Activated naive CD4-positive, alpha-beta T cell treated with anti-CD3 and anti-CD28 coated beads, Interleukin-2, amount 50 U/mL, for 24 hours (primary cell): ENCODE measurements at regions not wholly inside any gene's neighbourhood (a gene's known extent, or its start where the extent isn't known, plus 50 kb on each side); places are given as distances from the start of the nearest gene placed in this dataset.

ENCODE experiments used
- H3K27ac Mint-ChIP-seq: one replicate; pipeline ENCODE4 v1.8.0; 2021; ENCODE audit warnings: mild to moderate bottlenecking, mixed read lengths
- H3K27me3 Mint-ChIP-seq: one replicate; pipeline ENCODE4 v1.8.0; 2021; ENCODE audit warnings: mixed read lengths
- H3K36me3 Mint-ChIP-seq: one replicate; pipeline ENCODE4 v1.8.0; 2021; ENCODE audit warnings: mixed read lengths
- H3K4me1 Mint-ChIP-seq: one replicate; pipeline ENCODE4 v1.8.0; 2021; ENCODE audit warnings: mixed read lengths
- H3K4me3 Mint-ChIP-seq: one replicate; pipeline ENCODE4 v1.8.0; 2021; ENCODE audit warnings: mild to moderate bottlenecking, mixed read lengths
- H3K9me3 Mint-ChIP-seq: one replicate; pipeline ENCODE4 v1.8.0; 2021; ENCODE audit warnings: mixed read lengths

- Mint-ChIP-seq H3K36me3 (peaks cover 1% of the 10 kb centered on the region), H3K4me3 (no peak overlapping the region), H3K4me1 (no peaks in the 10 kb centered on the region), H3K27ac (no peak overlapping the region), H3K27me3 (peaks cover 2% of the 10 kb centered on the region), H3K9me3 (no peaks in the 10 kb centered on the region)
Observed at GRCh38 chrX:45731448-45731847, 530.8 kb upstream of the DIPK2B start.

- H3K27ac Mint-ChIP-seq = no peak overlapping the region
- H3K27me3 Mint-ChIP-seq = peaks cover 2% of the 10 kb centered on the region
- no peaks in the 10 kb centered on the region for H3K9me3 Mint-ChIP-seq
- H3K4me1 Mint-ChIP-seq = no peaks in the 10 kb centered on the region
- H3K36me3 Mint-ChIP-seq = peaks cover 1% of the 10 kb centered on the region
- H3K4me3 Mint-ChIP-seq = no peak overlapping the region
Observed at GRCh38 chrX:45727761-45728160, 527.1 kb upstream of the DIPK2B start.

GRCh38 chrX:45722471-45722870, 521.8 kb upstream of the DIPK2B start:
- H3K36me3 Mint-ChIP-seq = no peaks in the 10 kb centered on the region
- peaks cover 10% of the 10 kb centered on the region for H3K4me1 Mint-ChIP-seq
- no peak overlapping the region for H3K27ac Mint-ChIP-seq
- H3K4me3 Mint-ChIP-seq = no peak overlapping the region
- H3K27me3 Mint-ChIP-seq = no peaks in the 10 kb centered on the region
- no peaks in the 10 kb centered on the region for H3K9me3 Mint-ChIP-seq

- no peaks in the 10 kb centered on the region for H3K27me3 Mint-ChIP-seq
- H3K4me1 Mint-ChIP-seq = peaks cover 26% of the 10 kb centered on the region
- H3K9me3 Mint-ChIP-seq = no peaks in the 10 kb centered on the region
- H3K4me3 Mint-ChIP-seq = no peak overlapping the region
- no peaks in the 10 kb centered on the region for H3K36me3 Mint-ChIP-seq
- no peak overlapping the region for H3K27ac Mint-ChIP-seq
Observed at GRCh38 chrX:45719751-45720501, 519.2 kb upstream of the DIPK2B start.

- Mint-ChIP-seq H3K27me3 (no peaks in the 10 kb centered on the region), H3K9me3 (no peaks in the 10 kb centered on the region), H3K36me3 (no peaks in the 10 kb centered on the region), H3K4me1 (peaks cover 34% of the 10 kb centered on the region), H3K27ac (no peak overlapping the region), H3K4me3 (no peak overlapping the region)
Observed at GRCh38 chrX:45718676-45719075, 518.0 kb upstream of the DIPK2B start.

GRCh38 chrX:45716750-45717149, 516.1 kb upstream of the DIPK2B start:
- Mint-ChIP-seq H3K9me3 (no peaks in the 10 kb centered on the region), H3K27me3 (no peaks in the 10 kb centered on the region), H3K36me3 (no peaks in the 10 kb centered on the region), H3K4me1 (peaks cover 38% of the 10 kb centered on the region), H3K4me3 (no peak overlapping the region), H3K27ac (no peak overlapping the region)

GRCh38 chrX:45715748-45716147, 515.1 kb upstream of the DIPK2B start:
- Mint-ChIP-seq H3K4me1 (peaks cover 49% of the 10 kb centered on the region), H3K27me3 (no peaks in the 10 kb centered on the region), H3K36me3 (no peaks in the 10 kb centered on the region), H3K27ac (peak overlapping the region; percentile 3), H3K9me3 (no peaks in the 10 kb centered on the region), H3K4me3 (peak overlapping the region; percentile 56)

GRCh38 chrX:45714866-45715265, 514.2 kb upstream of the DIPK2B start:
- Mint-ChIP-seq H3K36me3 (no peaks in the 10 kb centered on the region), H3K27me3 (no peaks in the 10 kb centered on the region), H3K4me3 (peak overlapping the region; percentile 55), H3K9me3 (no peaks in the 10 kb centered on the region), H3K27ac (peak overlapping the region; percentile 65), H3K4me1 (peaks cover 51% of the 10 kb centered on the region)

GRCh38 chrX:45712067-45712466, 511.4 kb upstream of the DIPK2B start:
- no peak overlapping the region for H3K4me3 Mint-ChIP-seq
- peaks cover 62% of the 10 kb centered on the region for H3K4me1 Mint-ChIP-seq
- H3K27ac Mint-ChIP-seq = no peak overlapping the region
- no peaks in the 10 kb centered on the region for H3K9me3 Mint-ChIP-seq
- no peaks in the 10 kb centered on the region for H3K36me3 Mint-ChIP-seq
- H3K27me3 Mint-ChIP-seq = no peaks in the 10 kb centered on the region

GRCh38 chrX:45711231-45711630, 510.6 kb upstream of the DIPK2B start:
- Mint-ChIP-seq H3K36me3 (no peaks in the 10 kb centered on the region), H3K4me3 (peak overlapping the region; percentile 62), H3K4me1 (peaks cover 59% of the 10 kb centered on the region), H3K27me3 (no peaks in the 10 kb centered on the region), H3K27ac (no peak overlapping the region), H3K9me3 (no peaks in the 10 kb centered on the region)

- Mint-ChIP-seq H3K4me3 (peak overlapping the region; percentile 62), H3K27ac (peak overlapping the region; percentile 77), H3K4me1 (peaks cover 49% of the 10 kb centered on the region), H3K36me3 (no peaks in the 10 kb centered on the region), H3K27me3 (no peaks in the 10 kb centered on the region), H3K9me3 (no peaks in the 10 kb centered on the region)
Observed at GRCh38 chrX:45710081-45710801, 509.6 kb upstream of the DIPK2B start.

- H3K4me1 Mint-ChIP-seq = peaks cover 41% of the 10 kb centered on the region
- peak overlapping the region; percentile 95 for H3K27ac Mint-ChIP-seq
- H3K36me3 Mint-ChIP-seq = no peaks in the 10 kb centered on the region
Observed at GRCh38 chrX:45709381-45709780, 508.7 kb upstream of the DIPK2B start.

GRCh38 chrX:45699158-45699557, 498.5 kb upstream of the DIPK2B start:
- H3K27ac Mint-ChIP-seq = no peak overlapping the region

More at GRCh38 chrX:45709381-45709780, 508.7 kb upstream of the DIPK2B start:
- Mint-ChIP-seq H3K27me3 (no peaks in the 10 kb centered on the region), H3K9me3 (no peaks in the 10 kb centered on the region), H3K4me3 (peak overlapping the region; percentile 62)

GRCh38 chrX:45697591-45697990, 496.9 kb upstream of the DIPK2B start:
- H3K4me3 Mint-ChIP-seq = no peak overlapping the region

More at GRCh38 chrX:45699158-45699557, 498.5 kb upstream of the DIPK2B start:
- Mint-ChIP-seq H3K4me3 (no peak overlapping the region), H3K27me3 (no peaks in the 10 kb centered on the region), H3K4me1 (no peaks in the 10 kb centered on the region), H3K9me3 (no peaks in the 10 kb centered on the region), H3K36me3 (no peaks in the 10 kb centered on the region)

GRCh38 chrX:45696736-45697135, 496.1 kb upstream of the DIPK2B start:
- H3K4me3 Mint-ChIP-seq = no peak overlapping the region
- H3K9me3 Mint-ChIP-seq = no peaks in the 10 kb centered on the region
- no peaks in the 10 kb centered on the region for H3K4me1 Mint-ChIP-seq
- H3K36me3 Mint-ChIP-seq = no peaks in the 10 kb centered on the region
- H3K27ac Mint-ChIP-seq = no peak overlapping the region
- no peaks in the 10 kb centered on the region for H3K27me3 Mint-ChIP-seq

More at GRCh38 chrX:45697591-45697990, 496.9 kb upstream of the DIPK2B start:
- no peaks in the 10 kb centered on the region for H3K27me3 Mint-ChIP-seq
- H3K27ac Mint-ChIP-seq = no peak overlapping the region
- H3K4me1 Mint-ChIP-seq = no peaks in the 10 kb centered on the region
- no peaks in the 10 kb centered on the region for H3K9me3 Mint-ChIP-seq
- no peaks in the 10 kb centered on the region for H3K36me3 Mint-ChIP-seq

- Mint-ChIP-seq H3K4me3 (no peak overlapping the region), H3K27ac (no peak overlapping the region), H3K9me3 (no peaks in the 10 kb centered on the region), H3K4me1 (no peaks in the 10 kb centered on the region), H3K36me3 (no peaks in the 10 kb centered on the region), H3K27me3 (no peaks in the 10 kb centered on the region)
Observed at GRCh38 chrX:45689971-45690370, 489.3 kb upstream of the DIPK2B start.
